ENCODE measurements at regions not wholly inside any gene's neighbourhood (a gene's known extent, or its start where the extent isn't known, plus 50 kb on each side); places are given as distances from the start of the nearest gene placed in this dataset.

GRCh38 chr16:6616746-6617145, 715.9 kb upstream of the RBFOX1 start:
- 56 to 71% methylated on average over 6 of the region's 6 CpGs for WGBS, 2 donors
- TF ChIP-seq, protein P1, sequence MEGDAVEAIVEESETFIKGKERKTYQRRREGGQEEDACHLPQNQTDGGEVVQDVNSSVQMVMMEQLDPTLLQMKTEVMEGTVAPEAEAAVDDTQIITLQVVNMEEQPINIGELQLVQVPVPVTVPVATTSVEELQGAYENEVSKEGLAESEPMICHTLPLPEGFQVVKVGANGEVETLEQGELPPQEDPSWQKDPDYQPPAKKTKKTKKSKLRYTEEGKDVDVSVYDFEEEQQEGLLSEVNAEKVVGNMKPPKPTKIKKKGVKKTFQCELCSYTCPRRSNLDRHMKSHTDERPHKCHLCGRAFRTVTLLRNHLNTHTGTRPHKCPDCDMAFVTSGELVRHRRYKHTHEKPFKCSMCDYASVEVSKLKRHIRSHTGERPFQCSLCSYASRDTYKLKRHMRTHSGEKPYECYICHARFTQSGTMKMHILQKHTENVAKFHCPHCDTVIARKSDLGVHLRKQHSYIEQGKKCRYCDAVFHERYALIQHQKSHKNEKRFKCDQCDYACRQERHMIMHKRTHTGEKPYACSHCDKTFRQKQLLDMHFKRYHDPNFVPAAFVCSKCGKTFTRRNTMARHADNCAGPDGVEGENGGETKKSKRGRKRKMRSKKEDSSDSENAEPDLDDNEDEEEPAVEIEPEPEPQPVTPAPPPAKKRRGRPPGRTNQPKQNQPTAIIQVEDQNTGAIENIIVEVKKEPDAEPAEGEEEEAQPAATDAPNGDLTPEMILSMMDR (IDR thresholded peaks at IDR 0.05; ENCODE audit: control extremely low read depth, extremely low read depth) = no peak
- Histone ChIP-seq H3K4me1 (ENCODE audit: control insufficient read depth in 5 of 5, insufficient read depth in 5 of 5, low read length in 5 of 5) (no peaks in the 10 kb centered on the region), H3K9ac (ENCODE audit: insufficient read depth in 1 of 2, low read length in 2 of 2) (no peak overlapping the region), H3K27ac (ENCODE audit: low read depth in 1 of 2, low read length in 1 of 2) (no peak overlapping the region), H3K27me3 (ENCODE audit: control insufficient read depth in 3 of 3, insufficient read depth in 3 of 3, low read length in 2 of 3) (no peaks in the 10 kb centered on the region), H3K36me3 (ENCODE audit: control insufficient read depth in 4 of 4, insufficient read depth in 4 of 4, low read length in 4 of 4) (no peaks in the 10 kb centered on the region), H3K4me3 (no peak overlapping the region), H3K9me3 (ENCODE audit: control insufficient read depth in 4 of 4, insufficient read depth in 3 of 4, low read length in 3 of 4) (peaks cover 0 to 2% (median 0%) of the 10 kb centered on the region in 4 donors)
- DNase-seq = peak in 2 of 3 donors; percentile 1 to 6
- ATAC-seq (ENCODE audit: insufficient read depth, low FRiP score) = no peak

DNA sequence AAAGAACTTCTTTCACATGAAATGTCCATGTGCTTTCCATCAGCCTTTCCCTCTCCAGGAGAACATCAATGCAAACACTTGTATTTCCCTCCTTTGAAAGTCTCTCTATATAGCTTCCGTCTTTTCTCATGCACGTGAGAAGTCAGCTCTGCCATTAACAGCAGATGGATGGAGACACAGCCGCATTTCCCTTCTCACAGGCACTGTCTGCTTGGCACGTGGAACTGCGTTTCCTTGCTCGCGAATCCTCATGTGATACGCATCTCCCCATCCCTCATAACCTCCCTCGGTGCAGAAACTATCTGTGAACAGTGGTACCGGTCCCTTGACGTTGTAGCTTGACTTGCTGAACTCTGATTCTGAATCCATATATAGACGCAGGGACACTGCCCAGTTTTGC, 717.0 kb upstream of the RBFOX1 start:
- TF ChIP-seq, protein P1 (IDR thresholded peaks at IDR 0.05; ENCODE audit: control extremely low read depth, extremely low read depth) = no peak
- 81 to 83% methylated on average over 12 of the region's 12 CpGs for WGBS, 2 donors
- H3K4me1 ChIP-seq (ENCODE audit: control insufficient read depth in 5 of 5, insufficient read depth in 5 of 5, low read length in 5 of 5) = no peaks in the 10 kb centered on the region
- no peaks in the 10 kb centered on the region for H3K27me3 ChIP-seq (ENCODE audit: control insufficient read depth in 3 of 3, insufficient read depth in 3 of 3, low read length in 2 of 3)
- H3K4me3 ChIP-seq = no peak overlapping the region
- peaks cover 0 to 2% (median 0%) of the 10 kb centered on the region in 4 donors for H3K9me3 ChIP-seq (ENCODE audit: control insufficient read depth in 4 of 4, insufficient read depth in 3 of 4, low read length in 3 of 4)
- ATAC-seq (ENCODE audit: insufficient read depth, low FRiP score) (no peak), DNase-seq (no peak)
- no peaks in the 10 kb centered on the region for H3K36me3 ChIP-seq (ENCODE audit: control insufficient read depth in 4 of 4, insufficient read depth in 4 of 4, low read length in 4 of 4)
- H3K27ac ChIP-seq (ENCODE audit: low read depth in 1 of 2, low read length in 1 of 2) = no peak overlapping the region
- no peak overlapping the region for H3K9ac ChIP-seq (ENCODE audit: insufficient read depth in 1 of 2, low read length in 2 of 2)

DNA sequence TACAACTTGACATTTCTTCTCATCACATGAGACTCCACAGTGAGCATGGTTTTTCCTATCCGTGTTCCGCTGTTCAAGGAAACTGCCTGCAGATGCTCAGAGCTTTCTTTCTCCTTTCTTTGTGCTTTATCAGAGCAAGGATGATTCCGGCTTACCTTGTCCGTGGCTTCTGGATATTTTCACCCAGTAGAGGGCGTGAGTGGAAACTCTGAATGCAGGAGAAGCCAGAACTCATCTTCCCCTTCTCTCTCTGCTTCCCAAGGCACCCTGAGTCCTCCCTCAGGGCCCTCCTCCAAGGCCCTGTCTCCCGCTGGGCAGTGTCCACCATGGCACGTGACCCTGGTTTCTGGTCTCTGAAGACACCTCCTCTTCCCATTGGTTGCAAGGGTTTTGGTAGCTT, 721.1 kb upstream of the RBFOX1 start:
- H3K9me3 ChIP-seq (ENCODE audit: control insufficient read depth in 4 of 4, insufficient read depth in 3 of 4, low read length in 3 of 4) = no peaks in the 10 kb centered on the region
- ATAC-seq (ENCODE audit: insufficient read depth, low FRiP score) (no peak), DNase-seq (no peak)
- H3K4me3 ChIP-seq = no peak overlapping the region
- H3K27ac ChIP-seq (ENCODE audit: low read depth in 1 of 2, low read length in 1 of 2) = no peak overlapping the region
- no peak overlapping the region for H3K9ac ChIP-seq (ENCODE audit: insufficient read depth in 1 of 2, low read length in 2 of 2)
- WGBS, 2 donors = 61 to 64% methylated on average over 7 of the region's 7 CpGs
- H3K27me3 ChIP-seq (ENCODE audit: control insufficient read depth in 3 of 3, insufficient read depth in 3 of 3, low read length in 2 of 3) = no peaks in the 10 kb centered on the region
- no peaks in the 10 kb centered on the region for H3K36me3 ChIP-seq (ENCODE audit: control insufficient read depth in 4 of 4, insufficient read depth in 4 of 4, low read length in 4 of 4)
- no peaks in the 10 kb centered on the region for H3K4me1 ChIP-seq (ENCODE audit: control insufficient read depth in 5 of 5, insufficient read depth in 5 of 5, low read length in 5 of 5)
- TF ChIP-seq, protein P1 (IDR thresholded peaks at IDR 0.05; ENCODE audit: control extremely low read depth, extremely low read depth) = no peak

- no peak for DNase-seq
- TF ChIP-seq, protein P1 (IDR thresholded peaks at IDR 0.05; ENCODE audit: control extremely low read depth, extremely low read depth) = no peak
- Histone ChIP-seq H3K36me3 (ENCODE audit: control insufficient read depth in 4 of 4, insufficient read depth in 4 of 4, low read length in 4 of 4) (no peaks in the 10 kb centered on the region), H3K4me1 (ENCODE audit: control insufficient read depth in 5 of 5, insufficient read depth in 5 of 5, low read length in 5 of 5) (no peaks in the 10 kb centered on the region), H3K4me3 (no peak overlapping the region), H3K9me3 (ENCODE audit: control insufficient read depth in 4 of 4, insufficient read depth in 3 of 4, low read length in 3 of 4) (no peaks in the 10 kb centered on the region), H3K9ac (ENCODE audit: insufficient read depth in 1 of 2, low read length in 2 of 2) (no peak overlapping the region), H3K27me3 (ENCODE audit: control insufficient read depth in 3 of 3, insufficient read depth in 3 of 3, low read length in 2 of 3) (no peaks in the 10 kb centered on the region), H3K27ac (ENCODE audit: low read depth in 1 of 2, low read length in 1 of 2) (no peak overlapping the region)
- 82 to 89% methylated on average over 11 of the region's 11 CpGs for WGBS, 2 donors
- ATAC-seq (ENCODE audit: insufficient read depth, low FRiP score) = no peak
Measured at GRCh38 chr16:6605490-6605889, 727.2 kb upstream of the RBFOX1 start.

Measured in lung (tissue), 11 donors.